ENCODE measurements at regions not wholly inside any gene's neighbourhood (a gene's known extent, or its start where the extent isn't known, plus 50 kb on each side); places are given as distances from the start of the nearest gene placed in this dataset.
"Not testable (repeated sequence)": the region's sequence is repeated elsewhere in the genome, so short reads cannot be mapped to it uniquely, and the experiment has no call there.

DNA sequence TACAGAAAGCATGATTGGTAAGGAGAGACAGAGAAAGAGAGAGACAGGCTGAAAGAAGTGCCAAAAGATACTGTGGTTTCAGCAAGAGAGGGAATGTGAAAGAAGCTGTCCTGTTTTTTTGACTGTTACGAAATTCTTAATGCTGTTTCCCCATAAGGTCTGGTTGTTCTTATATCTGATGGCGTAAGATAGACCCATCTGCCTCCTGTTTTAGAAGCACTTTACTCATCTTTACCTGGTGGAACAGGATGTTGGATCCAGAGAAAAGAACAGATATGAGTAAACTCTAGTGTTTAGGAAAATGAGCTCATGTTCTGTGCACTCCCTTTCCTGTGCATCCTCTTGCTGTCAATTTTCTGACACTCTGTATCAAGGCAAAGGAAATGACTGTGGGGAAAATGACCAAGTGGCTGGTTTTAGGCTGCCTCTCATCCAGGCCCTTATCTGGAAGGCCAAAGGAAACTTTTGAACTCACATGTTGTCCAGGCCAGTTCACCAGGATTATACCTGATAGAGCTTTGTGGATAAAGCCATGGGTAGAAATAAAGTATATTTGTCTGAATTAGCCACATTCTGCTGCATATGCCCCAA is 311.7 kb upstream of the HTR2C start:
- H3K27me3 Mint-ChIP-seq = no peaks in the 10 kb centered on the region

DNA sequence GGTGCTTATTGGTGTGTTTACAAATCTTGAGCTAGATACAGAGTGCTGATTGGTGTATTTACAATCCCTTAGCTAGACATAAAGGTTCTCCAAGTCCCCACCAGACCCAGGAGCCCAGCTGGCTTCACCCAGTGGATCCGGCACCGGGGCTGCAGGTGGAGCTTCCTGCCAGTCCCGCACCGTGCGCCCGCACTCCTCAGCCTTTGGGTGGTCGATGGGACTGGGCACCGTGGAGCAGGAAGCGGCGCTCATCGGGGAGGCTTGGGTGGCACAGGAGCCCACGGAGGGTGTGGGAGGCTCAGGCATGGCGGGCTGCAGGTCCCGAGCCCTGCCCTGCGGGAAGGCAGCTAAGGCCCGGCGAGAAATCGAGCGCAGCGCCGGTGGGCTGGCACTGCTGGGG is 313.5 kb upstream of the HTR2C start:
- H3K36me3 Mint-ChIP-seq (ENCODE audit: low read depth); intact Hi-C loops (cut with micrococcal nuclease); H3K9me3 Mint-ChIP-seq; H3K4me1 Mint-ChIP-seq; H3K27ac Mint-ChIP-seq; DNase-seq; ATAC-seq (ENCODE audit: low read depth); H3K27me3 Mint-ChIP-seq; CTCF ChIA-PET; H3K4me3 Mint-ChIP-seq; POLR2A ChIA-PET: not testable (repeated sequence)

More for the DNA sequence above, 311.7 kb upstream of the HTR2C start:
- Mint-ChIP-seq H3K27ac (no peak overlapping the region), H3K9me3 (no peaks in the 10 kb centered on the region), H3K36me3 (ENCODE audit: low read depth) (no peaks in the 10 kb centered on the region), H3K4me1 (no peaks in the 10 kb centered on the region), H3K4me3 (no peak overlapping the region)
- POLR2A ChIA-PET = no interaction called here
- CTCF ChIA-PET = no interaction called here
- DNase-seq = no peak
- ATAC-seq (ENCODE audit: low read depth) = no peak
- intact Hi-C loops (cut with micrococcal nuclease) = no loop called here
- TF ChIP-seq, protein P1, sequence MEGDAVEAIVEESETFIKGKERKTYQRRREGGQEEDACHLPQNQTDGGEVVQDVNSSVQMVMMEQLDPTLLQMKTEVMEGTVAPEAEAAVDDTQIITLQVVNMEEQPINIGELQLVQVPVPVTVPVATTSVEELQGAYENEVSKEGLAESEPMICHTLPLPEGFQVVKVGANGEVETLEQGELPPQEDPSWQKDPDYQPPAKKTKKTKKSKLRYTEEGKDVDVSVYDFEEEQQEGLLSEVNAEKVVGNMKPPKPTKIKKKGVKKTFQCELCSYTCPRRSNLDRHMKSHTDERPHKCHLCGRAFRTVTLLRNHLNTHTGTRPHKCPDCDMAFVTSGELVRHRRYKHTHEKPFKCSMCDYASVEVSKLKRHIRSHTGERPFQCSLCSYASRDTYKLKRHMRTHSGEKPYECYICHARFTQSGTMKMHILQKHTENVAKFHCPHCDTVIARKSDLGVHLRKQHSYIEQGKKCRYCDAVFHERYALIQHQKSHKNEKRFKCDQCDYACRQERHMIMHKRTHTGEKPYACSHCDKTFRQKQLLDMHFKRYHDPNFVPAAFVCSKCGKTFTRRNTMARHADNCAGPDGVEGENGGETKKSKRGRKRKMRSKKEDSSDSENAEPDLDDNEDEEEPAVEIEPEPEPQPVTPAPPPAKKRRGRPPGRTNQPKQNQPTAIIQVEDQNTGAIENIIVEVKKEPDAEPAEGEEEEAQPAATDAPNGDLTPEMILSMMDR (IDR thresholded peaks at IDR 0.05) = no peak

DNA sequence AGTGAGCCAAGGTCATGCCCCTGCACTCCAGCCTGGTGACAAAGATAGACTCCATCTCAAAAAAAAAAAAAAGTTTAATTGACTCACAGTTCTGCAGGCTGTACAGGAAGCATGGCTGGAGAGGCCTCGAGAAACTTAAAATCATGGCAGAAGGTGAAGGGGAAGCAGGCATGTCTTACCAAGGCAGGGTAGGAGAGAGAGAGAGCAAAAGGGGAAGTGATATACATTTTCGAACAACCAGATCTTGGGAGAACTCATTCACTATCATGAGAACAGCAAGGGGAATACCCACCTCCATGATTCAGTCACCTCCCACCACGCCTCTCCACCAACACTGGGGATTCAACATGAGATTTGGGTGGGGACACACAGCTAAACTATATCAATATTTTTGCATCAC is 315.2 kb upstream of the HTR2C start:
- intact Hi-C loops (cut with micrococcal nuclease) = no loop called here
- H3K27me3 Mint-ChIP-seq = no peaks in the 10 kb centered on the region
- DNase-seq = no peak
- H3K36me3 Mint-ChIP-seq (ENCODE audit: low read depth) = no peaks in the 10 kb centered on the region
- H3K4me1 Mint-ChIP-seq = no peaks in the 10 kb centered on the region
- ATAC-seq (ENCODE audit: low read depth) = no peak
- TF ChIP-seq, protein P1 (IDR thresholded peaks at IDR 0.05) = no peak
- no peak overlapping the region for H3K27ac Mint-ChIP-seq
- no peak overlapping the region for H3K4me3 Mint-ChIP-seq
- ChIA-PET POLR2A (no interaction called here), CTCF (no interaction called here)
- H3K9me3 Mint-ChIP-seq = no peaks in the 10 kb centered on the region

DNA sequence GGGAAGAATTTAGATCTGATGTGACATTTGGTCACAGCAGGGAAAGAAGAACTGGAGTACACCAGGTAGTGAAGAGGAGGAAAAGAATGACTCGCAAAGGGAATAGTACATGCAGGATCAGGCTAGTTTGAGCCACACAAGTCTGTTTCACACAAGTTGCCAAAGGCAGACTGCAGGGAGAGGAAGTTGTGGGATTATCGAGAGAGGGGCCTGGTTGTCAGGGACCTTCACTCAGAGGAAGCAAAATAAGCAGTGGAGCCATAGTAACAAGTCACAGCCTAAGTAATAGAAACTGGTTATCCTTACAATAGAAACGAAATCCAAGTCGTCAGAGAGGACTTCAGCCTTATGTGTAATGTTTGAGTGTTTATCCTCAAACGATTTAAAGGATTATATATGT is 316.7 kb upstream of the HTR2C start:
- intact Hi-C loops (cut with micrococcal nuclease) = no loop called here
- TF ChIP-seq, protein P1 (IDR thresholded peaks at IDR 0.05) = no peak
- H3K36me3 Mint-ChIP-seq (ENCODE audit: low read depth) = no peaks in the 10 kb centered on the region
- ChIA-PET CTCF (no interaction called here), POLR2A (no interaction called here)
- no peak overlapping the region for H3K4me3 Mint-ChIP-seq
- H3K4me1 Mint-ChIP-seq = no peaks in the 10 kb centered on the region
- H3K9me3 Mint-ChIP-seq = no peaks in the 10 kb centered on the region
- no peak for DNase-seq
- H3K27me3 Mint-ChIP-seq = no peaks in the 10 kb centered on the region
- H3K27ac Mint-ChIP-seq = no peak overlapping the region
- no peak for ATAC-seq (ENCODE audit: low read depth)

DNA sequence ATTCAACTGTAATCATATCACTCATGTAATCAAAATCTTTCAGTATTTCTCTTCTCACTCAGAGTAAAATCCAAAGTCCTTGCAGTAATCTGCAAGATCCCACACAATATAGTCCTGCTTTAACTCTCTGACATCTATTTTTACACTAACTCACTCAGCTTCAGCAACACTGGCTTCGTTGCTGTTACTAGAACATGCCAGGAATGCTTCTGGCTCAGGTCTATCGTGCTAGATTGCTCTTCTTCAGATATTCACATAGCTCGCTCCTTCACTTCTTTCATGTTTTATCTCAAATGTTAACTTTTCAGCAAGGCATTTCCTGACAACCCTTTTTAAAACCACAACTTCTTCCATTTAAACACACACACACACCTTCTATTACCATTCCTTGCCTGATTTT is 331.7 kb upstream of the HTR2C start:
- Mint-ChIP-seq H3K27ac (no peak overlapping the region), H3K4me3 (no peak overlapping the region), H3K27me3 (no peaks in the 10 kb centered on the region), H3K36me3 (ENCODE audit: low read depth) (no peaks in the 10 kb centered on the region), H3K4me1 (no peaks in the 10 kb centered on the region), H3K9me3 (no peaks in the 10 kb centered on the region)
- ATAC-seq (ENCODE audit: low read depth) = no peak
- no peak for DNase-seq
- TF ChIP-seq, protein P1 (IDR thresholded peaks at IDR 0.05) = no peak
- intact Hi-C loops (cut with micrococcal nuclease) = no loop called here
- ChIA-PET CTCF (no interaction called here), POLR2A (no interaction called here)

DNA sequence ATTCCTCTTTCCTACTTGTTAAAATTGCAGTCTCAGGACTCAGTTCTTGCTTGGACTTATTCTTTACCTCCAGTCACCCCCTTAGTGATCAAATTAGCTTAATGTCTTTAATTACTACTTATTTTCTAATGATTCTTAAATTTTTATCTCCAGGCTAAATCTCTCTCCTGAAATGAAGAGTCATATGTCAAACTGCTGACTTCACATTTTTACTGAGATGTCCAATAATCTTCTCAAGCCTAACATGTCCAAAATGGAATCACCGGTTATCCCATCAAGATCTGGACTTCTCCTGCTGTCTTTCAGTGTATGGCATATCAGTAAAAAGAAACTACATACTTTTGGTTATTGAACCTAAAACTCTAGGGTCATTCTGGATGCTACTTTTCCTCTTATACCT is 332.3 kb upstream of the HTR2C start:
- Mint-ChIP-seq H3K4me1 (no peaks in the 10 kb centered on the region), H3K27ac (no peak overlapping the region), H3K9me3 (no peaks in the 10 kb centered on the region), H3K27me3 (no peaks in the 10 kb centered on the region), H3K4me3 (no peak overlapping the region), H3K36me3 (ENCODE audit: low read depth) (no peaks in the 10 kb centered on the region)
- POLR2A ChIA-PET = no interaction called here
- CTCF ChIA-PET = no interaction called here
- intact Hi-C loops (cut with micrococcal nuclease) = no loop called here
- TF ChIP-seq, protein P1 (IDR thresholded peaks at IDR 0.05) = no peak
- ATAC-seq (ENCODE audit: low read depth) = no peak
- DNase-seq = no peak
